ENCODE measurements at regions not wholly inside any gene's neighbourhood (a gene's known extent, or its start where the extent isn't known, plus 50 kb on each side); places are given as distances from the start of the nearest gene placed in this dataset.

GRCh38 chr5:18987101-18987500 lies 1000.9 kb downstream of the CDH18 start:
- in situ Hi-C loops (cut with MboI; ENCODE audit: low sequenced_read_pairs): no loop called here

GRCh38 chr5:18990852-18991251 lies 997.1 kb downstream of the CDH18 start:
- in situ Hi-C loops (cut with MboI; ENCODE audit: low sequenced_read_pairs): no loop called here

GRCh38 chr5:18992264-18992663 lies 995.7 kb downstream of the CDH18 start:
- in situ Hi-C loops (cut with MboI; ENCODE audit: low sequenced_read_pairs): no loop called here

GRCh38 chr5:18999478-18999877 lies 988.5 kb downstream of the CDH18 start:
- in situ Hi-C loops (cut with MboI; ENCODE audit: low sequenced_read_pairs): no loop called here

GRCh38 chr5:19001054-19001453 lies 986.9 kb downstream of the CDH18 start:
- in situ Hi-C loops (cut with MboI; ENCODE audit: low sequenced_read_pairs): no loop called here

- in situ Hi-C loops (cut with MboI; ENCODE audit: low sequenced_read_pairs): no loop called here
Measured at GRCh38 chr5:19001539-19001938, 986.5 kb downstream of the CDH18 start.

GRCh38 chr5:19002111-19002510 lies 985.9 kb downstream of the CDH18 start:
- in situ Hi-C loops (cut with MboI; ENCODE audit: low sequenced_read_pairs): no loop called here

GRCh38 chr5:19018822-19019221 lies 969.2 kb downstream of the CDH18 start:
- in situ Hi-C loops (cut with MboI; ENCODE audit: low sequenced_read_pairs): no loop called here

GRCh38 chr5:19031491-19031890 lies 956.5 kb downstream of the CDH18 start:
- in situ Hi-C loops (cut with MboI; ENCODE audit: low sequenced_read_pairs): no loop called here

GRCh38 chr5:19035816-19036215 lies 952.2 kb downstream of the CDH18 start:
- in situ Hi-C loops (cut with MboI; ENCODE audit: low sequenced_read_pairs): no loop called here

- in situ Hi-C loops (cut with MboI; ENCODE audit: low sequenced_read_pairs): no loop called here
Measured at GRCh38 chr5:19042106-19042505, 945.9 kb downstream of the CDH18 start.

- in situ Hi-C loops (cut with MboI; ENCODE audit: low sequenced_read_pairs): no loop called here
Measured at GRCh38 chr5:19044311-19044710, 943.7 kb downstream of the CDH18 start.

- in situ Hi-C loops (cut with MboI; ENCODE audit: low sequenced_read_pairs): no loop called here
Measured at GRCh38 chr5:19044931-19045695, 942.9 kb downstream of the CDH18 start.

- in situ Hi-C loops (cut with MboI; ENCODE audit: low sequenced_read_pairs): no loop called here
Measured at GRCh38 chr5:19047277-19047676, 940.7 kb downstream of the CDH18 start.

GRCh38 chr5:19048726-19049125 lies 939.3 kb downstream of the CDH18 start:
- in situ Hi-C loops (cut with MboI; ENCODE audit: low sequenced_read_pairs): no loop called here

GRCh38 chr5:19058216-19058615 lies 929.8 kb downstream of the CDH18 start:
- in situ Hi-C loops (cut with MboI; ENCODE audit: low sequenced_read_pairs): no loop called here

GRCh38 chr5:19064094-19064493 lies 923.9 kb downstream of the CDH18 start:
- in situ Hi-C loops (cut with MboI; ENCODE audit: low sequenced_read_pairs): no loop called here

GRCh38 chr5:19067741-19068140 lies 920.3 kb downstream of the CDH18 start:
- in situ Hi-C loops (cut with MboI; ENCODE audit: low sequenced_read_pairs): no loop called here

GRCh38 chr5:19098434-19098833 lies 889.6 kb downstream of the CDH18 start:
- in situ Hi-C loops (cut with MboI; ENCODE audit: low sequenced_read_pairs): no loop called here

- in situ Hi-C loops (cut with MboI; ENCODE audit: low sequenced_read_pairs): no loop called here
Measured at GRCh38 chr5:19099195-19099594, 888.8 kb downstream of the CDH18 start.

- in situ Hi-C loops (cut with MboI; ENCODE audit: low sequenced_read_pairs): no loop called here
Measured at GRCh38 chr5:19104948-19105347, 883.1 kb downstream of the CDH18 start.

- in situ Hi-C loops (cut with MboI; ENCODE audit: low sequenced_read_pairs): no loop called here
Measured at GRCh38 chr5:19122923-19123322, 865.1 kb downstream of the CDH18 start.

All from HL-60/S4 (cell line).